K562 (cell line): ENCODE measurements at regions not wholly inside any gene's neighbourhood (a gene's known extent, or its start where the extent isn't known, plus 50 kb on each side); places are given as distances from the start of the nearest gene placed in this dataset.
A peak's percentile ranks its signal among the peaks of the same experiment; 100 is the strongest.

Source experiments
- ATAC-seq: fragments of 200-7000 bp; cut with Tn5 transposase; 3 replicates; pipeline ENCODE4 v1.9.1; 2020; ENCODE audit warnings: moderate library complexity
- BruUV-seq: library from RNA; stranded (reverse); fragments of 400-500 nt; replicated peaks from 2 replicates; lab custom pipeline; 2021; lab: Mats Ljungman, UMichigan
- CTCF ChIA-PET: fragments of 300-600 bp; formaldehyde crosslinking; extraction: SDS; loops from one replicate; lab custom pipeline; 2021; ENCODE audit warnings: low intra/inter-chr PET ratio; lab: Yijun Ruan, JAX
- POLR2A ChIA-PET: fragments of 300-600, 350-650 bp; sonication (Branson Sonifier 250); formaldehyde crosslinking; extraction: SDS; loops from one replicate; lab custom pipeline; 2021; ENCODE audit warnings: antibody characterized with exemption, inconsistent platforms; lab: Yijun Ruan, JAX
- DNase-seq, 4 experiments: peaks; one replicate each; pipeline versions ENCODE4 v3.0.0 to v3.0.0-alpha.2; 2011 to 2018; ENCODE audit warnings: low spot score in 3 of 4, mixed read lengths in 3 of 4; ENCODE audit errors: extremely low read depth in 1 of 4
- FAIRE-seq: peaks from 2 replicates; lab custom pipeline; 2011; peaks lifted over from hg19 to GRCh38; lab: Jason Lieb, UNC
- H2AFZ ChIP-seq: 2 replicates; pipeline ENCODE4 v1.6.0; 2011; ENCODE audit warnings: low read depth, low read length, control low read depth, inconsistent platforms
- H3K27ac ChIP-seq: fragments of 200-600 bp; 3 replicates; pipeline ENCODE4 v1.8.0; 2011; ENCODE audit warnings: low read depth, mild to moderate bottlenecking, control low read depth, inconsistent platforms, low read length, moderate library complexity, mixed read lengths; ENCODE audit errors: extremely low read depth
- H3K27me3 ChIP-seq, 2 experiments: fragments of 300-600 bp in 1 of 2; 2 replicates in 1 of 2; 3 replicates in 1 of 2; pipeline versions ENCODE4 v1.6.0 to v1.8.0; 2011; ENCODE audit warnings: inconsistent platforms in 2 of 2, low read length in 2 of 2, mild to moderate bottlenecking in 1 of 2, mixed read lengths in 1 of 2, moderate library complexity in 1 of 2; ENCODE audit not compliant: control insufficient read depth in 2 of 2, insufficient read depth in 2 of 2
- H3K36me3 ChIP-seq: fragments of 300-600 bp; 3 replicates; pipeline ENCODE4 v1.8.0; 2011; ENCODE audit warnings: mild to moderate bottlenecking, low read length, inconsistent platforms; ENCODE audit not compliant: control insufficient read depth, insufficient read depth
- H3K4me1 ChIP-seq, 2 experiments: fragments of 200-600 bp in 1 of 2; replicated peaks in 1 of 2; 2 replicates in 1 of 2; 3 replicates in 1 of 2; pipeline versions ENCODE4 v1.5.1 to v1.8.0; 2011; ENCODE audit warnings: inconsistent platforms in 2 of 2, low read length in 2 of 2, mild to moderate bottlenecking in 1 of 2, mixed read lengths in 1 of 2, moderate library complexity in 1 of 2; ENCODE audit not compliant: control insufficient read depth in 2 of 2, insufficient read depth in 2 of 2
- H3K4me2 ChIP-seq: 2 replicates; pipeline ENCODE4 v1.6.1; 2011; ENCODE audit warnings: low read length, control low read depth, inconsistent platforms, mixed read lengths; ENCODE audit not compliant: insufficient read depth
- H3K4me3 ChIP-seq: fragments of 200-600 bp; sonication (generic), shearing (Covaris generic); 2 replicates; pipeline ENCODE4 v1.5.1; 2016; ENCODE audit warnings: control low read depth, inconsistent platforms
- H3K79me2 ChIP-seq: fragments of 200-600 bp; 3 replicates; pipeline ENCODE4 v1.8.0; 2011; ENCODE audit warnings: low read length, inconsistent platforms; ENCODE audit not compliant: control insufficient read depth, insufficient read depth
- H3K9ac ChIP-seq, 2 experiments: 2 replicates each; pipeline versions ENCODE4 v1.6.0 to v1.6.1; 2011; ENCODE audit warnings: low read depth in 2 of 2, low read length in 2 of 2, control low read depth in 1 of 2, inconsistent platforms in 1 of 2, mild to moderate bottlenecking in 1 of 2, mixed read lengths in 1 of 2; ENCODE audit not compliant: insufficient read depth in 1 of 2
- H3K9me1 ChIP-seq: one replicate; pipeline ENCODE4 v1.6.0; 2011; ENCODE audit warnings: inconsistent platforms, mild to moderate bottlenecking, low read length, moderate library complexity; ENCODE audit not compliant: control insufficient read depth, insufficient read depth
- H3K9me3 ChIP-seq: replicated peaks from 2 replicates; pipeline ENCODE4 v1.5.1; 2011; ENCODE audit warnings: low read depth, low read length, inconsistent platforms; ENCODE audit not compliant: control insufficient read depth, insufficient read depth
- H4K20me1 ChIP-seq: replicated peaks from 2 replicates; pipeline ENCODE4 v1.6.1; 2011; ENCODE audit warnings: low read length, inconsistent platforms, mixed read lengths; ENCODE audit not compliant: control insufficient read depth, insufficient read depth
- CEBPB ChIP-seq: fragments of 450-650 bp; IDR thresholded peaks from 2 replicates; pipeline ENCODE4 v1.6.1; 2016; ENCODE audit warnings: missing genetic modification characterization, missing compliant biosample characterization
- CEBPG ChIP-seq, 3 experiments: fragments of 200-800 bp in 1 of 3; sonication (Bioruptor generic) in 1 of 3; sonication (generic) in 1 of 3; formaldehyde crosslinking in 1 of 3; IDR thresholded peaks in 2 of 3; conservative IDR thresholded peaks in 1 of 3; 2 replicates each; pipeline versions ENCODE4 v1.6.1 to v1.8.0; 2016 to 2022; ENCODE audit warnings: missing compliant biosample characterization in 2 of 3, missing genetic modification characterization in 2 of 3, mild to moderate bottlenecking in 1 of 3, missing genetic modification reagents in 1 of 3
- KLF10 ChIP-seq: fragments of 250-450 bp; sonication (Bioruptor Pico); IDR thresholded peaks from 2 replicates; pipeline ENCODE4 v1.6.1; 2021; ENCODE audit warnings: matching md5 sums
- U2AF2 ChIP-seq: fragments of 200-400 bp; formaldehyde crosslinking; optimal IDR thresholded peaks from 2 replicates; pipeline ENCODE3; 2017; ENCODE audit warnings: low read depth, mild to moderate bottlenecking, low read length
- ZEB2 ChIP-seq: fragments of 450-650 bp; IDR thresholded peaks from 2 replicates; pipeline ENCODE4 v1.6.1; 2016
- ZNF239 ChIP-seq: fragments of 250-450 bp; sonication (Bioruptor Pico); IDR thresholded peaks from 2 replicates; pipeline ENCODE4 v1.4.0; 2020; ENCODE audit warnings: mild to moderate bottlenecking
- WGBS: fragments of 100-300 bp; shearing (Covaris generic); methylation state at CpG from one replicate; pipeline ENCODE4 v1.1.6; 2016; ENCODE audit warnings: low coverage, mixed read lengths; ENCODE audit not compliant: insufficient coverage; ENCODE audit errors: missing lambda C conversion rate; 5-methylcytosine and 5-hydroxymethylcytosine counted together
- in situ Hi-C: fragments of 300-500 bp; cut with MboI; formaldehyde crosslinking; loops from 4 replicates; pipeline ENCODE4 v1.15.0; 2018; ENCODE audit warnings: inconsistent platforms, mixed read lengths
- intact Hi-C: fragments of 100-400 bp; cut with micrococcal nuclease; formaldehyde crosslinking; loops from 2 replicates; pipeline ENCODE4 v1.14.2; 2022

DNA sequence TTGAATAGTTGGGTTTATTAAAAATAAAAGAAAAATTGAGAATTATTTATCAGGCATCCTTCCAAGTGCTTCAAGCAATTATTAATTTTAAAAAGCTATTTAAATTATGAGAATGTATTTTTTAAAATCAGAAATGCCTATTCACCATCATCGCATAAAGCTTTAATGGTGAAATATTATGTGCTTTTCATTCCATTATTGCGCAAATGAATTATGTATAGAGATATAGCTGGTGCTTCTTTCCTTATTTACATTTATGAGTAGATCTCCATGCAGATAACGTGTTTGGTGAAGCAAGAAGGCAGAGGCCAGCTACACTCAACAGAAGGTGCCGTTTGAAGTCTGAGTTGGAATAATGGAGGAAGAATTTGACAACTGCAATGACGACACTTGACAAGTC lies 549.1 kb upstream of the DPP6 start:
- Histone ChIP-seq H3K27me3 (peaks cover 0 to 20% of the 10 kb centered on the region in 2 experiments; a peak in 2 of 5 replicates), H3K4me1 (no peaks in the 10 kb centered on the region), H2AFZ (no peak overlapping the region), H3K4me3 (no peak overlapping the region), H3K9ac (no peak overlapping the region), H3K36me3 (no peaks in the 10 kb centered on the region), H3K79me2 (no peaks in the 10 kb centered on the region), H4K20me1 (no peaks in the 10 kb centered on the region), H3K9me3 (no peaks in the 10 kb centered on the region), H3K9me1 (no peaks in the 10 kb centered on the region), H3K4me2 (no peak overlapping the region), H3K27ac (no peak overlapping the region)
- WGBS = 10% methylated on average over 5 of the region's 5 CpGs
- POLR2A ChIA-PET = no interaction called here
- in situ Hi-C loops (no loop called here), intact Hi-C loops (no loop called here)
- TF ChIP-seq CEBPG (CRISPR knock-in tag; IDR thresholded peaks at IDR 0.05) (no peak), CEBPG (tag; conservative IDR thresholded peaks at IDR 0.05 in 1 of 2, IDR thresholded peaks at IDR 0.05 in 1 of 2) (peak in 1 of 2 experiments; percentile 65; a peak in 2 of 4 replicates), U2AF2 (no peak), KLF10 (CRISPR knock-in tag) (no peak), ZNF239 (no peak), CEBPB (peak; percentile 53; the same call in 1 of the 2 replicates), ZEB2 (no peak)
- FAIRE-seq = no peak
- CTCF ChIA-PET = no interaction called here
- ATAC-seq = no peak
- BruUV-seq = no TSS peak
- no peak for DNase-seq
